HFFc6 (cell line): ENCODE measurements at regions not wholly inside any gene's neighbourhood (a gene's known extent, or its start where the extent isn't known, plus 50 kb on each side); places are given as distances from the start of the nearest gene placed in this dataset.

Experiments used
- DNase-seq: peaks from one replicate; pipeline ENCODE4 v3.0.0-alpha.2; 2018
- H3K27ac Mint-ChIP-seq: 2 replicates; pipeline ENCODE4 v1.8.0; 2020; ENCODE audit warnings: mild to moderate bottlenecking, mixed read lengths
- H3K27me3 Mint-ChIP-seq: 2 replicates; pipeline ENCODE4 v1.8.0; 2021; ENCODE audit warnings: mild to moderate bottlenecking, moderate library complexity, mixed read lengths; ENCODE audit not compliant: insufficient read depth
- H3K36me3 Mint-ChIP-seq: 2 replicates; pipeline ENCODE4 v1.8.0; 2021; ENCODE audit warnings: low read depth, mixed read lengths
- H3K4me1 Mint-ChIP-seq: 2 replicates; pipeline ENCODE4 v1.8.0; 2020; ENCODE audit warnings: low read depth, mixed read lengths
- H3K4me3 Mint-ChIP-seq: 2 replicates; pipeline ENCODE4 v1.8.0; 2020; ENCODE audit warnings: mild to moderate bottlenecking, moderate library complexity, mixed read lengths
- H3K9me3 Mint-ChIP-seq: 2 replicates; pipeline ENCODE4 v1.8.0; 2020; ENCODE audit warnings: mild to moderate bottlenecking, mixed read lengths
- CTCF ChIP-seq: fragments of 200-600 bp; sonication (generic); IDR thresholded peaks from 2 replicates; pipeline ENCODE4 v1.5.0; 2021; ENCODE audit warnings: antibody characterized with exemption, mild to moderate bottlenecking

- Mint-ChIP-seq H3K4me3 (0 out of 2 replicates have a peak overlapping the region, but pooled peaks have one; percentile 0), H3K4me1 (peaks cover 72% of the 10 kb centered on the region), H3K9me3 (no peaks in the 10 kb centered on the region), H3K27ac (peak overlapping the region; percentile 55), H3K27me3 (no peaks in the 10 kb centered on the region), H3K36me3 (no peaks in the 10 kb centered on the region)
- DNase-seq = peak; percentile 66
- no peak for TF ChIP-seq CTCF
These were observed 98.8 kb downstream of the GCNT1 start for GRCh38 chr9:76557674-76558225.

- H3K4me1 Mint-ChIP-seq = peaks cover 73% of the 10 kb centered on the region
- no peaks in the 10 kb centered on the region for H3K9me3 Mint-ChIP-seq
- H3K27ac Mint-ChIP-seq = peak overlapping the region; percentile 20
- TF ChIP-seq CTCF = no peak
- no peak overlapping the region for H3K4me3 Mint-ChIP-seq
- H3K27me3 Mint-ChIP-seq = no peaks in the 10 kb centered on the region
- H3K36me3 Mint-ChIP-seq = no peaks in the 10 kb centered on the region
- DNase-seq = no peak
These were observed 99.5 kb downstream of the GCNT1 start for GRCh38 chr9:76558465-76558864.

GRCh38 chr9:76559286-76559685, 100.3 kb downstream of the GCNT1 start:
- Mint-ChIP-seq H3K27me3 (no peaks in the 10 kb centered on the region), H3K4me1 (peaks cover 79% of the 10 kb centered on the region), H3K4me3 (no peak overlapping the region), H3K27ac (no peak overlapping the region), H3K36me3 (no peaks in the 10 kb centered on the region), H3K9me3 (no peaks in the 10 kb centered on the region)
- DNase-seq = no peak
- no peak for TF ChIP-seq CTCF

GRCh38 chr9:76560481-76560922, 101.5 kb downstream of the GCNT1 start:
- H3K4me1 Mint-ChIP-seq = peaks cover 84% of the 10 kb centered on the region
- peak overlapping the region; percentile 60 for H3K27ac Mint-ChIP-seq
- H3K27me3 Mint-ChIP-seq = no peaks in the 10 kb centered on the region
- peak; percentile 73 for DNase-seq
- no peaks in the 10 kb centered on the region for H3K36me3 Mint-ChIP-seq
- TF ChIP-seq CTCF = no peak
- H3K9me3 Mint-ChIP-seq = no peaks in the 10 kb centered on the region
- H3K4me3 Mint-ChIP-seq = peak overlapping the region; percentile 35; the same call in 1 of the 2 replicates

- H3K9me3 Mint-ChIP-seq = no peaks in the 10 kb centered on the region
- no peaks in the 10 kb centered on the region for H3K36me3 Mint-ChIP-seq
- DNase-seq = no peak
- H3K4me1 Mint-ChIP-seq = peaks cover 88% of the 10 kb centered on the region
- H3K27me3 Mint-ChIP-seq = no peaks in the 10 kb centered on the region
- no peak for TF ChIP-seq CTCF
- H3K27ac Mint-ChIP-seq = peak overlapping the region; percentile 60
- H3K4me3 Mint-ChIP-seq = no peak overlapping the region
These were observed 102.2 kb downstream of the GCNT1 start for GRCh38 chr9:76561050-76561713.
